ENCODE measurements at regions not wholly inside any gene's neighbourhood (a gene's known extent, or its start where the extent isn't known, plus 50 kb on each side); places are given as distances from the start of the nearest gene placed in this dataset.

- TF ChIP-seq NFIC (IDR thresholded peaks at IDR 0.05) (peak; percentile 94), CREB1 (IDR thresholded peaks at IDR 0.05; ENCODE audit: low read depth) (peak; percentile 36; the same call in 1 of the 2 replicates), RAD21 (IDR thresholded peaks at IDR 0.05; ENCODE audit: low read depth) (0 out of 2 replicates have a peak, but pooled peaks have one; percentile 23)
Measured at GRCh38 chr15:62896969-62897486, 145.5 kb upstream of the TPM1 start.
